KG1 (cell line): ENCODE measurements at regions not wholly inside any gene's neighbourhood (a gene's known extent, or its start where the extent isn't known, plus 50 kb on each side); places are given as distances from the start of the nearest gene placed in this dataset.
"Not testable (repeated sequence)": the region's sequence is repeated elsewhere in the genome, so short reads cannot be mapped to it uniquely, and the experiment has no call there.

ENCODE experiments used
- DNase-seq: peaks from one replicate; lab custom pipeline; 2025; lab: John Stamatoyannopoulos, UW

GRCh38 chr1:234918181-234918841, 210.3 kb downstream of the TOMM20 start:
- no peak for DNase-seq

DNA sequence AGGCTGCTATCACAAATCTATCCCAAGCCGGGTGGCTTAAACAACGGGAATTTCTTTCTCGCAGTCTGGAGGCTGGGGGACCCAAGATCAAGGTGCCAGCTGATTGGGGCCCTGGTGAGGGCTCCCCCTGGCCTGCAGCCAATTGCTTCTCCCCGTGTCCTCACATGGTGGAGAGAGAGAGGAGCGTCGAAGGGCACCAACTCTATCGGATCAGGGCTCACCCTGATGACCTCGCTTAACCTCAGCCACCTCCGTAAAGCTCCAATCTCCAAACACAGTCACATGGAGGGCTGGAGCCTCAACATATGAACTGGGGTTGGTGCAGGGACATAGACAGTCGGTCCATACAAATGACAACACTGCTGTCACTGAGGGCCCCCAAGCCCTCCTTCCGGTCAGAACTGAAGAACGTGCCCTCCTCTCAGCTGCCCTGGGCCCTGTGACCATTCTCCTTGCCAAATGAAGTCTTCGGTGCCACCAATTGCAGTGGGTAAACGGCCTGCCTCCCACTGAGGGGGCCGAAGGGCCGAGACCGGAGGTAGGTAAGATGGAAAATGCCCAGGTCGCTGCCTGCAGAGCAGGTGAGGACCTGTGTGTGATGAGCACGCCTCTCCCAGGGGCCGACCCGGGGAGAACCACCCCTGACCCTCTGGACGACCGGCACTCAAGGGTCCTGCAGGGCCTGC, 211.0 kb downstream of the TOMM20 start:
- no peak for DNase-seq

- DNase-seq: no peak
Measured at GRCh38 chr1:234916840-234917239, 211.8 kb downstream of the TOMM20 start.

DNA sequence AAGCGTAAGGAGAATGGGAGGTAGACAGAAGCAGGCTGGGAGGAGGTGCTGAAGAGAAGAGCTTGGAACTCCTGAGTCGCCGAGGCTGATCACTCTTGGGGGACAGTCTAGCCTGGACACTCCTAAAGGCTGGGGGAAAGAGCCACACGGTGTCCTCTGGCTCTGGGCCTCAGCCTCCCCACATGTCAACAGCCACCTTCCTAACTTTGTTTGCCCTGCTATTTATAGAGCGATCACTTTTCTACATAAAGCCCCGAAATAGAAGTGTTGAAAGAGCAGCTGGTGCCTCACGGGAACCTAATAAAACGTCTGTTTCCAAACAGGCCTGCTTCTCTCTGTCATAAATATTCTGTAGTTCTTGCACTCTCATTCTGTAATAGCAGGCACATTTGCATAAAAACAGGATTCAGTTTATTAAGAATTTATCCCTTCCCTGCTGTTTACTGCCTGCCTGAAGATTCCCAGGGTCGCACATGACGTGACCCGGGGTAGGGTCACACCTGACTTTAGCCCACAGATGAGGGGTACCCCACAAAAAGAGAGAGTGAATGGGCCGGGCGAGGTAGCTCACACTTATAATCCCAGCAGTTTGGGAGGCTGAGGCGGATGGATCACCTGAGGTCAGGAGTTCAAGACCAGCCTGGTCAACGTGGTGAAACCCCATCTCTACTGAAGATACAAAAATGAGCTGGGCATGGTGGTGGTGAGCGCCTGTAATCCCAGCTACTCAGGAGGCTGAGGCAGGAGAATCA, 212.5 kb downstream of the TOMM20 start:
- no peak for DNase-seq

GRCh38 chr1:234914606-234915290, 213.9 kb downstream of the TOMM20 start:
- DNase-seq: no peak

GRCh38 chr1:234913771-234914170, 214.9 kb downstream of the TOMM20 start:
- DNase-seq: no peak

GRCh38 chr1:234913278-234913649, 215.4 kb downstream of the TOMM20 start:
- DNase-seq: no peak

GRCh38 chr1:234912548-234913277, 215.9 kb downstream of the TOMM20 start:
- DNase-seq: no peak

DNA sequence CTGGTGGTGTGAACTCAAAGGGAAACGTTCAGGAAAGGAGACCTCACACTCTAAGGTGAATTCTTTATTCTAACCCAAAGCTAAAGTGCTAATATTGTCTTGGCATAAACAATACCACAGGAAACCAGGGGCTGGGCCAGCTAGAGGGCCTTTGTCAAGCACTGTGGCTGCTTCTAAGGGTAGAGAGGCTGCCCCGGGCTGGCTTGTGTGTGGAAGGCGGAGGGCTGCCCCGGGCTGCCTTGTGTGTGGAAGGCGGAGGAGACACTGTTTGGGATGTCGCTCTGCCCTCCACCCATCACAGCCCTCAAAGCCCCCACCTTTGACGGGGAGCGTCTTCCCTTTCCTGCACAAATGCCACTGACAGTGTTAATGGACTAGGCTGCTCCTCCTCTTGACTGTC, 216.8 kb downstream of the TOMM20 start:
- no peak for DNase-seq

DNA sequence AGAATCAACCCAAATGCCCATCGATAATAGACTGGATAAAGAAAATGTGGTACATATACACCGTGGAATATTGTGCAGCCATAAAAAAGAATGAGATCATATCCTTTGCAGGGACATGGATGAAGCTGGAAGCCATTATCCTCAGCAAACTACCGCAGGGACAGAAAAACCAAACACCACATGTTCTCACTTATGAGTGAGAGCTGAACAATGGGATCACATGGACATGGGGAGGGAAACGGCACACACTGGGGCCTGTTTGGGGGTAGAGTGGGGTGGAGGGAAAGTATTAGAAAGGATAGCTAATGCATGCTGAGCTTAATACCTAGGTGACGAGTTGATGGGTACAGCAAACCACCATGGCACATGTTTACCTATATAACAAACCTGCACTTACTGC, 217.5 kb downstream of the TOMM20 start:
- not testable (repeated sequence) for DNase-seq

- no peak for DNase-seq
Measured at GRCh38 chr1:234909851-234910250, 218.8 kb downstream of the TOMM20 start.

DNA sequence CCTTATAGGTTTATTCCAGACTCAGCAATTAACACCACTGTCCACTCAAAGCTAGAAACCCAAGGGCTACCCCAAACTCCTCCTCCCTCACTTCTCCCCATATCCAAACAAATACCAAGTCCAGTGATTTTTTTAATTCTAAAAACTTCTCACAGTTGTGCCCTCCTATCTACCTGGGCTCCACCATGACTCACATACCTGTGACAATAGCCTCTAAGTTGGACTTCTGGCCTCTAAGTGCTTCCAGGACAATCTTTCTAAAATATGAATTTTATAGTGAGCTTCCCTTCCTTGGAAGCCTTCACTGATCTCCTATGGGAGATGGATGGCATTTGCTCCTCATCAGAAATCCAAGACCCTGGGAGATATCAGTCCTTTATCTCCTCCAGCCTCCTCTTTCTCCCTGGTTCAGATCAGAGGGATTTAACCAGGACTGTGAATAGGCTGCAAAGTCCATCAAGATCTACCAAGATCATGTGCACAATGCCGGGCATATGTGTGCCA, 219.3 kb downstream of the TOMM20 start:
- no peak for DNase-seq

DNA sequence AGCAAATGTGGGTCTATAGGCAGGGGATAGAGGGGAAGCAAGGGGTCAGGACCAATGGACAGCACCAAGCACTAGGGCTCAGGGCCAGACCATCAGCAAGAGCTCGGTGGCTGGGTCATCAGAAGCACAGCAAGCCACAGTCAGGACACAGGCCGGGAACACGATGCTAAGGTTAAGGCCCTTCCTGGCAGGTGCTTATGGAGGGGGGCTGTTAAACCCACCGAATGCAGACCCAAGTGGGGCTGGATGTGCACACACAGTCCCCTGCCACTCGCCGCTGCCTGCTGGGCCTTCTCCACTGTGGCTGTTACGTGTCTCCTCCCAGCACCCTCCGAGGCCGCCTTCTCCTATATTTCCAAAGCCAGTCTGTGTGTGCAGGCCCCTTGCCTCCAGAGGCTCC, 220.1 kb downstream of the TOMM20 start:
- no peak for DNase-seq

- no peak for DNase-seq
Measured at GRCh38 chr1:234907940-234908405, 220.7 kb downstream of the TOMM20 start.

GRCh38 chr1:234907208-234907939, 221.3 kb downstream of the TOMM20 start:
- no peak for DNase-seq

DNA sequence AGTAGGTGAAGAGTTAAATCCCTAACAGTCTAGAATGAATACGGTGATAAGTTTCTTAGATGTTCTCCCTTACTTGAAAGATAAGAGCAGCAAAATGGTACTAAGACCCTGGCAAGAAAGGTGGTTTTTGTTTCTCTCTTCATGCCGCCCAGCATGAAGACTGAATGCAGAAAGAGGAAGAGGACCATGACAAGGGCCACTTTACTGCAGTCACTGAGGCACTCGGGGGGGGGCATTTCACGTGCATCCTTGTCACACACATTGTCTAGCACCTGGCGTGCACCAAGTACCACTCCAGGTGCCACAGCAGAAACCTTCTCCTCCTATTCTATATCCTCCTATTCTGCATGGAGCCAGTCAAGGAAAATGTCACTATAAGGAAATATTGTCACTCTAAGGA, 222.0 kb downstream of the TOMM20 start:
- DNase-seq: no peak

- no peak for DNase-seq
Measured at GRCh38 chr1:234902774-234903547, 225.7 kb downstream of the TOMM20 start.

DNA sequence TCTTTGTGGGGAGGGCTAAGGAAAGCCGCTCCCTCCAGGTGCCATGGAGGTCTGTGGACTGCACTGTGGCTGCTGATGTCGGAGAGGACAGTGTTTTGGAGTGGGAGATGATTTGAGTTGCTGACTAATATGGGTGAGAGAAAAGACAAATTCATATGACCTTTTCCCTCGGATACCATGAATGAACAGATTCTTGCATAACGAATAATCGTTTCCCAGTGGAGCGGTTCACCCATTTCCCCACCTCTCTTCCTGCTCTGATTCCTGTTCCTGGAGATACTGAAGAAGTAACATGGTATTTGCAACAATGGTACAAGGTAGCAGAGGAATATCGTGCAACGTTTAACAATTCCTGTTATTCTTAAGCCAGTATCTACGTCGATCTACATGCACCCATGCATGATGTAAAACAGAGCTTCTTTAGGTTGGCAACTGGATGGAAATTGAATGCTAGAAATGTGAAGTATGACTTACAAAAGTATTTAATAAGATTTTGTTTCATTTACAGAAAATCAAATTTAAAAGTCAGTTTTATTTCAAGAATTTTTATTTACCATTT, 227.1 kb downstream of the TOMM20 start:
- no peak for DNase-seq

DNA sequence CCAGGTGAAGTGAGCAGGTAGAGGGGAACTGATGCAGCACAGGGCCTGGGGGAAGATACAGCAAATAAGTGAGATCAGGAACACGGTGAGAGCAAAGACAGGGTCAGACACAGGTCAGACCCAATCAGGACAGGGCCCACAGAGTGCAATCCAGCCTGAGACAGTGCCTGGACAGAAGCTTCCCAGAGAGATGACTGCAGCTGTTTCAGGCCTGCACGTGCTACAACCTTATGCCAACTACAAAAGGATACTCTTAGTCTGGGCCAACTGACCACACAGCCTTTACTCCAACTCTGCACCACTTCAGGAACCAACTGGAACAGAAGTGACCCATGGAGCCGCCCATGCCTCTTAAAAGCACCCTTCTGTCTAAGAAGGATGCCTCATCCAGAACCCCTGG, 228.0 kb downstream of the TOMM20 start:
- DNase-seq: no peak

- DNase-seq: no peak
Measured at GRCh38 chr1:234899730-234900072, 228.9 kb downstream of the TOMM20 start.
